Esophagus muscularis mucosa (tissue), 4 donors: ENCODE measurements at regions not wholly inside any gene's neighbourhood (a gene's known extent, or its start where the extent isn't known, plus 50 kb on each side); places are given as distances from the start of the nearest gene placed in this dataset.

ENCODE experiments used
- CTCF ChIP-seq, 3 experiments: fragments of 200-600 bp in 2 of 3; fragments of 450-650 bp in 1 of 3; sonication (generic) in 2 of 3; IDR thresholded peaks; one replicate each; pipeline ENCODE4 v1.5.1; 2017 to 2019; ENCODE audit warnings: antibody characterized with exemption in 3 of 3, mild to moderate bottlenecking in 2 of 3, moderate library complexity in 1 of 3
- EP300 ChIP-seq: sonication (generic); formaldehyde crosslinking; IDR thresholded peaks from one replicate; pipeline ENCODE4 v1.6.1; 2017; ENCODE audit warnings: antibody characterized with exemption
- POLR2A ChIP-seq: fragments of 450-650 bp; IDR thresholded peaks from one replicate; pipeline ENCODE4 v1.6.1; 2017; ENCODE audit warnings: antibody characterized with exemption, moderate library complexity, mild to moderate bottlenecking, low read depth

GRCh38 chr4:125736057-125736456, 421.3 kb downstream of the FAT4 start:
- no peak for TF ChIP-seq POLR2A
- TF ChIP-seq CTCF (IDR thresholded peaks at IDR 0.05), result peak in 1 of 3 experiments; percentile 4
- TF ChIP-seq EP300, result no peak
